ENCODE measurements at regions not wholly inside any gene's neighbourhood (a gene's known extent, or its start where the extent isn't known, plus 50 kb on each side); places are given as distances from the start of the nearest gene placed in this dataset.

- TF ChIP-seq, protein P1, sequence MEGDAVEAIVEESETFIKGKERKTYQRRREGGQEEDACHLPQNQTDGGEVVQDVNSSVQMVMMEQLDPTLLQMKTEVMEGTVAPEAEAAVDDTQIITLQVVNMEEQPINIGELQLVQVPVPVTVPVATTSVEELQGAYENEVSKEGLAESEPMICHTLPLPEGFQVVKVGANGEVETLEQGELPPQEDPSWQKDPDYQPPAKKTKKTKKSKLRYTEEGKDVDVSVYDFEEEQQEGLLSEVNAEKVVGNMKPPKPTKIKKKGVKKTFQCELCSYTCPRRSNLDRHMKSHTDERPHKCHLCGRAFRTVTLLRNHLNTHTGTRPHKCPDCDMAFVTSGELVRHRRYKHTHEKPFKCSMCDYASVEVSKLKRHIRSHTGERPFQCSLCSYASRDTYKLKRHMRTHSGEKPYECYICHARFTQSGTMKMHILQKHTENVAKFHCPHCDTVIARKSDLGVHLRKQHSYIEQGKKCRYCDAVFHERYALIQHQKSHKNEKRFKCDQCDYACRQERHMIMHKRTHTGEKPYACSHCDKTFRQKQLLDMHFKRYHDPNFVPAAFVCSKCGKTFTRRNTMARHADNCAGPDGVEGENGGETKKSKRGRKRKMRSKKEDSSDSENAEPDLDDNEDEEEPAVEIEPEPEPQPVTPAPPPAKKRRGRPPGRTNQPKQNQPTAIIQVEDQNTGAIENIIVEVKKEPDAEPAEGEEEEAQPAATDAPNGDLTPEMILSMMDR (IDR thresholded peaks at IDR 0.05) = no peak
- TF ChIP-seq POLR2A (IDR thresholded peaks at IDR 0.05) (no peak), EP300 (IDR thresholded peaks at IDR 0.05) (no peak)
These were observed 779.5 kb downstream of the TRIML1 start for GRCh38 chr4:188918787-188919186.
